NCI-H2081 (cell line): ENCODE measurements at regions not wholly inside any gene's neighbourhood (a gene's known extent, or its start where the extent isn't known, plus 50 kb on each side); places are given as distances from the start of the nearest gene placed in this dataset.
A peak's percentile ranks its signal among the peaks of the same experiment; 100 is the strongest.
"Not testable (repeated sequence)": the region's sequence is repeated elsewhere in the genome, so short reads cannot be mapped to it uniquely, and the experiment has no call there.

Experiments used
- DNase-seq, 2 experiments: peaks; one replicate each; lab custom pipeline; 2025; lab: John Stamatoyannopoulos, UW

- DNase-seq = no peak
These were observed 312.0 kb upstream of the PREP start for GRCh38 chr6:105714846-105715245.

GRCh38 chr6:105713474-105714118 lies 310.7 kb upstream of the PREP start:
- no peak for DNase-seq

GRCh38 chr6:105711216-105711615 lies 308.3 kb upstream of the PREP start:
- no peak for DNase-seq

- DNase-seq = no peak
These were observed 302.7 kb upstream of the PREP start for GRCh38 chr6:105705608-105706007.

- no peak for DNase-seq
These were observed 292.6 kb upstream of the PREP start for GRCh38 chr6:105695461-105695860.

- DNase-seq = peak; percentile 30 to 88
These were observed 289.8 kb upstream of the PREP start for GRCh38 chr6:105692613-105693215.

- DNase-seq = no peak
These were observed 289.1 kb upstream of the PREP start for GRCh38 chr6:105691971-105692370.

GRCh38 chr6:105691081-105691480 lies 288.2 kb upstream of the PREP start:
- no peak for DNase-seq

GRCh38 chr6:105688573-105688972 lies 285.7 kb upstream of the PREP start:
- no peak for DNase-seq

- not testable (repeated sequence) for DNase-seq
These were observed 283.9 kb upstream of the PREP start for GRCh38 chr6:105686793-105687192.

- no peak for DNase-seq
These were observed 278.2 kb upstream of the PREP start for GRCh38 chr6:105681061-105681460.

GRCh38 chr6:105680131-105680530 lies 277.2 kb upstream of the PREP start:
- DNase-seq = no peak

- no peak for DNase-seq
These were observed 275.6 kb upstream of the PREP start for GRCh38 chr6:105678516-105678915.

- no peak for DNase-seq
These were observed 275.0 kb upstream of the PREP start for GRCh38 chr6:105677671-105678475.

GRCh38 chr6:105676857-105677256 lies 274.0 kb upstream of the PREP start:
- DNase-seq = no peak

GRCh38 chr6:105675715-105676397 lies 273.0 kb upstream of the PREP start:
- DNase-seq = peak; percentile 57 to 85

- DNase-seq = not testable (repeated sequence)
These were observed 270.1 kb upstream of the PREP start for GRCh38 chr6:105672856-105673538.

- DNase-seq = no peak
These were observed 266.4 kb upstream of the PREP start for GRCh38 chr6:105669232-105669631.

- no peak for DNase-seq
These were observed 264.2 kb upstream of the PREP start for GRCh38 chr6:105667056-105667455.

GRCh38 chr6:105664931-105665330 lies 262.0 kb upstream of the PREP start:
- DNase-seq = no peak

GRCh38 chr6:105651969-105652368 lies 249.1 kb upstream of the PREP start:
- no peak for DNase-seq

GRCh38 chr6:105650347-105650746 lies 247.5 kb upstream of the PREP start:
- no peak for DNase-seq
